Omental fat pad (tissue), 3 donors: ENCODE measurements at regions not wholly inside any gene's neighbourhood (a gene's known extent, or its start where the extent isn't known, plus 50 kb on each side); places are given as distances from the start of the nearest gene placed in this dataset.

Experiments used
- ATAC-seq: fragments of 150-250 bp; one replicate; pipeline ENCODE4 v1.9.1; 2016; ENCODE audit warnings: mild to moderate bottlenecking, moderate library complexity; ENCODE audit not compliant: low FRiP score
- DNase-seq: peaks from one replicate; pipeline ENCODE4 v3.0.0-alpha.2; 2019; ENCODE audit warnings: low spot score
- TF ChIP-seq, protein P1 (sequence below), 3 donors: fragments of 450-650 bp; IDR thresholded peaks; one replicate each; pipeline ENCODE4 v1.5.1; 2016 to 2017; ENCODE audit warnings: antibody characterized with exemption in 3 of 3, mild to moderate bottlenecking in 3 of 3, moderate library complexity in 2 of 3

DNA sequence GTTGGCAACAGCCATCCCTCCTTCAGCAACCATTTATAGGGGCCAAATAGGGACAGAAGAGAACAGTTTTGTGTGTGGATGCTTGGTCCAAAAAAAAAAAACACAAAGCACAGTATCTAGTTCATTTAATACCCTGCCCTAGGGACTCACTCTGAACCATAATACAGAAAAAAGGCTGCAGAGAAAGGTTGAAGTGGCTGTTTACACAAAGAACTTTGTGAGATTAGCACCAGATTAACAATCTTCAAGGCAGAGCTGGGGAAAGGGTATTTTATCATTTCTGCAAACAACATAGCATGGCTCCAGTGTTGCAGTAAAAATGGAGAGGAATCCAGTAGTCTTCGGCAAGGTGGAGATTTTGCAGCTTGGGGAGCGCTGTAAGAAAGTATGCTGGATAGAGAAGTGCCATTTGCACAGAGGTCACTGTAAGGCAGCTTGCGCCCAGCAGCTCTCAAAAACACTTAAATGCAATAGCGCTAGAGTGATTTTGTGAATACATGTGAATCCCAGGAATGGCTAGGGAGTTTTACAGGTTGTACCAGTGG is 124.2 kb upstream of the PLEKHA5 start:
- DNase-seq: no peak
- TF ChIP-seq, protein P1, sequence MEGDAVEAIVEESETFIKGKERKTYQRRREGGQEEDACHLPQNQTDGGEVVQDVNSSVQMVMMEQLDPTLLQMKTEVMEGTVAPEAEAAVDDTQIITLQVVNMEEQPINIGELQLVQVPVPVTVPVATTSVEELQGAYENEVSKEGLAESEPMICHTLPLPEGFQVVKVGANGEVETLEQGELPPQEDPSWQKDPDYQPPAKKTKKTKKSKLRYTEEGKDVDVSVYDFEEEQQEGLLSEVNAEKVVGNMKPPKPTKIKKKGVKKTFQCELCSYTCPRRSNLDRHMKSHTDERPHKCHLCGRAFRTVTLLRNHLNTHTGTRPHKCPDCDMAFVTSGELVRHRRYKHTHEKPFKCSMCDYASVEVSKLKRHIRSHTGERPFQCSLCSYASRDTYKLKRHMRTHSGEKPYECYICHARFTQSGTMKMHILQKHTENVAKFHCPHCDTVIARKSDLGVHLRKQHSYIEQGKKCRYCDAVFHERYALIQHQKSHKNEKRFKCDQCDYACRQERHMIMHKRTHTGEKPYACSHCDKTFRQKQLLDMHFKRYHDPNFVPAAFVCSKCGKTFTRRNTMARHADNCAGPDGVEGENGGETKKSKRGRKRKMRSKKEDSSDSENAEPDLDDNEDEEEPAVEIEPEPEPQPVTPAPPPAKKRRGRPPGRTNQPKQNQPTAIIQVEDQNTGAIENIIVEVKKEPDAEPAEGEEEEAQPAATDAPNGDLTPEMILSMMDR (IDR thresholded peaks at IDR 0.05): no peak
- ATAC-seq: no peak

DNA sequence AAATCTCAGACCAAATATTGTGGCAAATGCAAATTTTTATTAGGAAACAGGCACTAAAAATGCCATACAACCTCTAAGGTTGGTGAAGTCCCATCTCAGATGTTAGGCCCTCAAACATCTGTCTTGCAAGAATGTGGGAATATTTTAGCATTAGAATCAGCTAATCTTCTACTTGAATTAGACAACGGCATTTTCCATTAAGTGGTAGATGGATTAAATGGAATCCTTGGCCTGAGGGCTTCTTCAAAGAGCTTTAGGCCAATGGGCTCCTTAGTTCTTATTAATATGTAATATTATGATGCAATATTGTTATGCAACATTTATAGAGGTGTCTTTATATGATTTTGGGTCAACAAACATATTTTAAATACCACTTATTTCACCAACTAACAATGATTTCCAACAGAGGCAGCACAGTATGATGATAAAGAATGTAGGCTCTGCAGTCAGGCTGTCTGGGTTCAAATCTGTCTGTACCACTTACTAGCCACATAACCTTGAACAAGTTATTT is 122.9 kb upstream of the PLEKHA5 start:
- TF ChIP-seq, protein P1 (IDR thresholded peaks at IDR 0.05): no peak
- ATAC-seq (no peak), DNase-seq (no peak)

DNA sequence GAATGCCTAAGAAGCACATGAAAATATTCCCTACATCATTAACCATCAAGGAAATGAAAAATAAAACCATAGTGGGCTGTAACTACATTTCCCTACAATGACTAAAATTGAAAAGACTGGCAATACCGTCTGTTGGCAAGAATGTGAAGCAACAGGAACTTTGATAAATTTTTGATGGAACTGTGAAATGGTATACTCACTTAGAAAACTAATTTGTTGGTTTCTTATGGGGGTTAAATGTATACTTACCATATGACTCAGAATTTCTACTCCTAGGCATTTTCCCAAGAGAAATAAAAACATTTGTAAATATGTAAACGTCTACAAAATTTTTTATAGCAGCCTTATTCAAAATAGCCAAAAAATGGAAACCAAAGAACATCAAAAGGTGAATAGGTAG is 121.4 kb upstream of the PLEKHA5 start:
- ATAC-seq: no peak
- TF ChIP-seq, protein P1 (IDR thresholded peaks at IDR 0.05): no peak
- no peak for DNase-seq

DNA sequence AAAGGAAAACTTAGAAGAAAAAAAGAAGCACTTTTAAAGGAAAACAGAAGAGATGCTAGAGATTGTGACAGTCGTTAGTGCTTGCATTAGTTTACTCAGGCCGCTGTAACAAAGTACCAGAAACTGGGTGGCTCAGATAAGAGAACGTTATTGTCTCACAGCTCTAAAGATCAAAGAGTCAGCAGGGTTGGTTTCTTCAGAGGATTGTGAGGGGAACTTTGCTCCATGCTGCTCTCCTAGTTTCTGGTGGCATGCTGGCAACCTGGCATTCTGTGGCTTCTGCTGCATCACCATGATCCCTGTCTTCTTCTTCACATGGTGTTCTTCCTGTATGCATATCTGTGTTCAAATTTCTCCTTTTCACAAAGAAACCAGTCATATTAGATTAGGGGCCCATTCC is 119.4 kb upstream of the PLEKHA5 start:
- DNase-seq: no peak
- TF ChIP-seq, protein P1 (IDR thresholded peaks at IDR 0.05): no peak
- ATAC-seq: no peak

DNA sequence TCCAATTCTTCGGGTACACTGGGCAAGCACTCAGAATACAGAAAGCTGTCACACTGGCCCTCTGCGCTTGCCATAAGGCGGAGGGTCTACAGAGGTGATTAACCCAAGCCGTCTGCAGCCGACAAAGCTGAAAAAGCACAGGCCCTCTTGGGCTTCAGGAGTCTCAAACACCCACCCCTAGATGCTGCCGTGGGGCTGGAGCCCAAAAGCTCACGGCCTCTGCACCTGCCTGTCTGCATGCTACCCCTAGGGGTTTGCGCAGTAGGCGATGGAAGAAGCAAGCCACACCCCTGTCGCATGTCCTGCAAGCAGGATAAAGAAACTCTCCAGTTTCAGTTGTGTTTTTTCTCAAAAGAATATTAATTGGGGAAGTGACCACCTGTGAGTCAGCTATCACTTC is 118.8 kb upstream of the PLEKHA5 start:
- DNase-seq (no peak), ATAC-seq (no peak)
- TF ChIP-seq, protein P1 (IDR thresholded peaks at IDR 0.05): no peak

DNA sequence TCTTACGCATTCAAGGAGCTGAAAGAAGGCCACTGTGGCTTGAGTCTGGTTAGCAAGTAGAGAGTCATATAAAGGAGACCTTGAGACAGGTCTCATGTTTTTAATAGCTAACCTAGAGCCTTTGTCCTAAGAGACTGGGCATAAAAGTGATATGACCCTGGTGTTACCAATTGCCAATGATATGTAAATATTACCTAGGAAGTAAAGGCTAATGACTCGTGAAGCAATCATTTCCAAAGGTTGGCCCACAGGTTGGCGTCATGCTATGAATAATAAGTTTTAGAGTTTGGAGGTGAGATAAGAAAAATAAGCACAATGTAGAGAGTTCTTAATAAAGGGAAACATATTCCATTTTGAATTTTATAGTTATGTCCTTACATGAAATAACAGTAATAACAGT is 116.6 kb upstream of the PLEKHA5 start:
- ATAC-seq (no peak), DNase-seq (no peak)
- TF ChIP-seq, protein P1 (IDR thresholded peaks at IDR 0.05): no peak

DNA sequence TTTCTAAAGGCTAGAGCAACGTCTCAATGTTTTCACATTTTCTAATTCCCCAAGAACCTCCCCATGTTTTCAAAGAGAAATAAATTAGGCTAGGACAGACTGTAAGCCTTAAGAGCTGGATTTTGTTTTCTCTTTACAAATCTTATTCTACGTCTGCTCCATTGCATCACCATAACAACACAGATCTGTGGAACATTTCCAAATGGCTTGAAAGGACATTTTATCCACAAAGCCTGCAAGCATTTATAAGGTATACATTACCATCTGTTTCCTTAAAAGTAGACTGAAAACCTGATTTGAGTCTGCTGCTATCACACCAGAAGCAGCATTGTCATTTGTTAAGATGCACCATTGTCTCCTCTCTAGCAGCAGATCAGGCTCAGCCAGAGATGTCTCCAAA is 115.3 kb upstream of the PLEKHA5 start:
- TF ChIP-seq, protein P1 (IDR thresholded peaks at IDR 0.05): no peak
- no peak for ATAC-seq

More for the DNA sequence above, 115.3 kb upstream of the PLEKHA5 start:
- DNase-seq: no peak
